ENCODE measurements at regions not wholly inside any gene's neighbourhood (a gene's known extent, or its start where the extent isn't known, plus 50 kb on each side); places are given as distances from the start of the nearest gene placed in this dataset.

DNA sequence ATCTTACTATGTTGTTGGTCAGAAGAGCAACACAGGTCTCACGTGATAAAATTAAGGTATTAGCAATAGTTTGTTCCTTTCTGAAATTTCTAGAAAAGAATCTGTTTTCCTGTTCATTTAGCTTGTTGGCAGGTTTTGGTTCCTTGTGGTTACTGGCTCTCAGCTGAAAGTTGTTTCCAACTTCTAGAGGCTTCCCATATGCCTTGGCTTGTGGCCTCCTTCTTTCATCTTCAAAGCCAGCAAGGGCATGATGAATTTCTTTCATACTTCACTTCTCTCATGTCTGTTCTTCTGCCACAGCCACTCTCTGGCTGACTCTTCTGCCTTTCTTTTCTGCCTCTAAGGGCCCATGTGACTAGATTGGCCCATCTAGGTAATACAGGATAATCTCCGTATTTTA is 193.7 kb downstream of the TRIB2 start:
- no peak overlapping the region for H3K27ac ChIP-seq
- no peak for TF ChIP-seq EP300 (IDR thresholded peaks at IDR 0.05; ENCODE audit: low read depth)
- H3K4me3 ChIP-seq: no peak overlapping the region
- no peaks in the 10 kb centered on the region for H3K9me3 ChIP-seq
- no peaks in the 10 kb centered on the region for H3K27me3 ChIP-seq
- 67 to 86% methylated on average over 2 of the region's 2 CpGs for WGBS, 2 donors (ENCODE audit: low coverage in 1 of 2)
- in situ Hi-C loops (cut with MboI; ENCODE audit: low pct_ligation_motif_present in 1 of 4, low pct_unique_long_range_greater_than_20kb in 1 of 4, low sequenced_read_pairs in 3 of 4): no loop called here
- no peaks in the 10 kb centered on the region for H3K4me1 ChIP-seq
- H3K36me3 ChIP-seq: no peaks in the 10 kb centered on the region
- no peak for DNase-seq
- intact Hi-C loops (cut with DNase I; ENCODE audit: low total_unique reads): no loop called here

GRCh38 chr2:12915787-12916186 is 199.1 kb downstream of the TRIB2 start:
- TF ChIP-seq, protein P1, sequence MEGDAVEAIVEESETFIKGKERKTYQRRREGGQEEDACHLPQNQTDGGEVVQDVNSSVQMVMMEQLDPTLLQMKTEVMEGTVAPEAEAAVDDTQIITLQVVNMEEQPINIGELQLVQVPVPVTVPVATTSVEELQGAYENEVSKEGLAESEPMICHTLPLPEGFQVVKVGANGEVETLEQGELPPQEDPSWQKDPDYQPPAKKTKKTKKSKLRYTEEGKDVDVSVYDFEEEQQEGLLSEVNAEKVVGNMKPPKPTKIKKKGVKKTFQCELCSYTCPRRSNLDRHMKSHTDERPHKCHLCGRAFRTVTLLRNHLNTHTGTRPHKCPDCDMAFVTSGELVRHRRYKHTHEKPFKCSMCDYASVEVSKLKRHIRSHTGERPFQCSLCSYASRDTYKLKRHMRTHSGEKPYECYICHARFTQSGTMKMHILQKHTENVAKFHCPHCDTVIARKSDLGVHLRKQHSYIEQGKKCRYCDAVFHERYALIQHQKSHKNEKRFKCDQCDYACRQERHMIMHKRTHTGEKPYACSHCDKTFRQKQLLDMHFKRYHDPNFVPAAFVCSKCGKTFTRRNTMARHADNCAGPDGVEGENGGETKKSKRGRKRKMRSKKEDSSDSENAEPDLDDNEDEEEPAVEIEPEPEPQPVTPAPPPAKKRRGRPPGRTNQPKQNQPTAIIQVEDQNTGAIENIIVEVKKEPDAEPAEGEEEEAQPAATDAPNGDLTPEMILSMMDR (IDR thresholded peaks at IDR 0.05): no peak
- TF ChIP-seq POLR2AphosphoS5 (IDR thresholded peaks at IDR 0.05) (no peak), POLR2A (IDR thresholded peaks at IDR 0.05) (no peak), EP300 (IDR thresholded peaks at IDR 0.05; ENCODE audit: low read depth) (no peak)
- in situ Hi-C loops (cut with MboI; ENCODE audit: low pct_ligation_motif_present in 1 of 4, low pct_unique_long_range_greater_than_20kb in 1 of 4, low sequenced_read_pairs in 3 of 4): no loop called here
- intact Hi-C loops (cut with DNase I; ENCODE audit: low total_unique reads): no loop called here
- DNase-seq: no peak
- WGBS, 2 donors (ENCODE audit: low coverage in 1 of 2): 67 to 77% methylated on average over 1 of the region's 1 CpG
- Histone ChIP-seq H3K36me3 (no peaks in the 10 kb centered on the region), H3K27me3 (no peaks in the 10 kb centered on the region), H3K27ac (no peak overlapping the region), H3K9me3 (no peaks in the 10 kb centered on the region), H3K4me1 (peaks cover 0 to 9% (median 3%) of the 10 kb centered on the region in 4 donors), H3K4me3 (no peak overlapping the region)

DNA sequence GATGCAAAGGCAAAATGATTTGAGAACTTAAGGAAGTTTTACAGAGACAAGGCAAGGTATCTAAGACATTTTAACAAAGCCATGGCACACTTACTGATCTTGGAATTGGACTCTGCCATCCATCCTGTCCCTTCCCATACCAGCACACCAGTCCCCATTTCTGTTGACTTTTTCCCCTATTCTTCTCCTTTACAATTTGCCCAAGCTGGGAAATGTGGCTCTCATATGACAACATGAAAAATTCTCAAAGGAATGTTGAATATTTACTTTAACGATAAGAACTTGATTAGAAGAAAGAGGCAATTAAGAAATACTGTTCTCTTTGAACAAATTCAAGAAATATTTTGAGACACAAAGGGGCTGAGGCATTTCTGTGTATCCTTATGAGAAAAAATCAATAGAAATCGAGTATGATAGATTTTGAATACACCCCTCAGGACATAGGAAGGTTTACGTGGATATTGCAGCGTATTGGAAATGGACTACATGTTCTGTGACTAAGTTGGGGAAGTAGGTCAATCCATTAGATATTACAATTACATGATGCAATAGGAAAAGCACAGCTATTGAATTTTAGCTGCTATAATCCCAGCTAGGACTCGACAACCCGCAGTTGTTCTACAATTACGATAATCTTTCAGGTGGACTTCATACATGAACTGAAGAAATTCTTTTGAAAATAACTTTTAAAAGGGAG is 201.6 kb downstream of the TRIB2 start:
- intact Hi-C loops (cut with DNase I; ENCODE audit: low total_unique reads): no loop called here

GRCh38 chr2:12918835-12919445 is 202.2 kb downstream of the TRIB2 start:
- intact Hi-C loops (cut with DNase I; ENCODE audit: low total_unique reads): no loop called here
- H3K27ac ChIP-seq: peak overlapping the region; percentile 61 to 72 (median 67)

More for the DNA sequence above, 201.6 kb downstream of the TRIB2 start:
- Histone ChIP-seq H3K36me3 (no peaks in the 10 kb centered on the region), H3K4me3 (no peak overlapping the region), H3K9me3 (no peaks in the 10 kb centered on the region), H3K27me3 (no peaks in the 10 kb centered on the region), H3K27ac (peak overlapping the region; percentile 61 to 72 (median 67)), H3K4me1 (peaks cover 0 to 9% (median 3%) of the 10 kb centered on the region in 4 donors)
- TF ChIP-seq POLR2AphosphoS5 (IDR thresholded peaks at IDR 0.05) (no peak), EP300 (IDR thresholded peaks at IDR 0.05; ENCODE audit: low read depth) (no peak), POLR2A (IDR thresholded peaks at IDR 0.05) (no peak)
- TF ChIP-seq, protein P1 (IDR thresholded peaks at IDR 0.05): no peak
- DNase-seq: no peak
- in situ Hi-C loops (cut with MboI; ENCODE audit: low pct_ligation_motif_present in 1 of 4, low pct_unique_long_range_greater_than_20kb in 1 of 4, low sequenced_read_pairs in 3 of 4): no loop called here
- WGBS, 2 donors (ENCODE audit: low coverage in 1 of 2): 69 to 78% methylated on average over 7 of the region's 7 CpGs

More at GRCh38 chr2:12918835-12919445, 202.2 kb downstream of the TRIB2 start:
- Histone ChIP-seq H3K36me3 (no peaks in the 10 kb centered on the region), H3K27me3 (no peaks in the 10 kb centered on the region), H3K4me3 (no peak overlapping the region), H3K9me3 (no peaks in the 10 kb centered on the region), H3K4me1 (peaks cover 0 to 9% (median 3%) of the 10 kb centered on the region in 4 donors)
- peak; percentile 47 for DNase-seq
- peak; percentile 49 to 86 (median 83) for TF ChIP-seq POLR2AphosphoS5 (IDR thresholded peaks at IDR 0.05)
- no peak for TF ChIP-seq POLR2A (IDR thresholded peaks at IDR 0.05)
- TF ChIP-seq, protein P1 (IDR thresholded peaks at IDR 0.05): no peak
- no peak for TF ChIP-seq EP300 (IDR thresholded peaks at IDR 0.05; ENCODE audit: low read depth)
- 58 to 59% methylated on average over 3 to 7 of the region's 7 CpGs for WGBS, 2 donors (ENCODE audit: low coverage in 1 of 2)
- in situ Hi-C loops (cut with MboI; ENCODE audit: low pct_ligation_motif_present in 1 of 4, low pct_unique_long_range_greater_than_20kb in 1 of 4, low sequenced_read_pairs in 3 of 4): no loop called here
